HG03342 (cell line): ENCODE measurements at regions not wholly inside any gene's neighbourhood (a gene's known extent, or its start where the extent isn't known, plus 50 kb on each side); places are given as distances from the start of the nearest gene placed in this dataset.
"Not testable (repeated sequence)": the region's sequence is repeated elsewhere in the genome, so short reads cannot be mapped to it uniquely, and the experiment has no call there.

Experiments used
- ATAC-seq: cut with Tn5 transposase; IDR thresholded peaks from one replicate; pipeline ENCODE4 v1.9.1; 2021; ENCODE audit warnings: mild to moderate bottlenecking, moderate library complexity; ENCODE audit not compliant: unreplicated experiment

GRCh38 chr3:17847156-17847555 lies 104.7 kb upstream of the TBC1D5 start:
- no peak for ATAC-seq

GRCh38 chr3:17846466-17846865 lies 104.0 kb upstream of the TBC1D5 start:
- no peak for ATAC-seq

DNA sequence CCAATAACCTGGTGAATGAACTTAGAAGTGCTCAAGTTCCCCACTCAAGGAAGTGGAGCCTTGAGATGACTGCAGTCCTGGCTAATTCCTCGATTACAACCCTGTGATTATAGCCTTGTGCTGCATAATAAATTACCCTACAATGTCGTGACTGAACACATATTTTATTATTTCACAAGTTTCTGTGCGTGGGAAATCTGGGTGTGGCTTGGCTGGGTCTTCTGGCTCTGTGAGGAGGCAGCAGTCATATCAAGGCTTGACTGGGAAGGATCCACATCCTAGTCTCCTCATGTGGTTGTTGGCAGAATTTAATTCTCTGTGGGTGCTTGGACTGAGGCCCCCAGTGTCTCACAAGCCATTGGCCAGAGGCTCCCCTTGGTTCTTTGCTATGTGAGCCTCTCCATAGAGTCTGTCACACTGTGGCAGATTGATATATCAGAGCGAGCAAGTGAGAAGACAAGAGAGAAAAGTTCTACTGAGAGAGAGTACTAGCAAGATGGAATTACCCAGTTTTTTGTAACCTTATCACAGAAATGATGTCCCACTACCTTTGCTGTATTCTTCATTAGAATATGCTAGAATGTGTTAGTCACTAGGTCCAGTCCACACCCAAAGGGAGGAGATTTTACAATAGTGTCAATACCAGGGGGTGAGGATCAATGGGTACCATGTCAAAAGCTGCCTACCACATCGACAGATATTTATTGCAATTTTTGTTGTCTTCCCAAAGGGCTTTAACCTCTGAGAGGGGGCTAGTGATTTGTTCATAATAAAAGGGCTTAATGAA lies 102.8 kb upstream of the TBC1D5 start:
- no peak for ATAC-seq

- ATAC-seq: no peak
Measured at GRCh38 chr3:17844236-17844635, 101.8 kb upstream of the TBC1D5 start.

DNA sequence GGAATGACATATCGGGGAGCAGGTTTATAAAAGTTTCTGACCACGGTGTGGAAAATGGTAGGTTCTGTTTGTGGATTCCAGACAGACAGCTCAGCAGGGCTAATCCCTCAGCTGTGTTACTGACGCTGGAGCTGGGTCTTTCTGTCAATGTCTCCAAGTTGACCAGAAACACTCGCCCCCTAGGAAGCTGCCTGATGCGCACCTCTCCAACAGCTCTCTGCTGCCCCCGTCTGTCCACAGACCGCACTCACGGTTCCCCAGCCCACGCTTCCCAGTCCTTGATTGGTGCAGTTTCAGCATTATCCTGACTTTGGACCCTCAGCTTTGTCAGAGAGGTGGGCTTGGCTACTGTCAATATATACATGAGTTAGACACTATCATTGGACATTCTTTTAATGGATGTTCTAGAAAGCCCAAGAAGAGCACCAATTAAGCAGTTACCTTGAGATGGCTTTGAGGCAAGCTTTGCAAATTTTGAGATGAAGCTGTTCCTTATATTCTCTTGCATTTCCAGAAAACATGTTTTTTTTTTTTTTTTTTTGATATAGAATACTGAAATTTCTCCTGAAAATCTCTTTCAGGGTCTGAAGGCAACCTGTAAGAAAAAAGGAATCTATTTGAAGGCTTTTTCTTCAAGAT lies 98.9 kb upstream of the TBC1D5 start:
- peak; percentile 94 for ATAC-seq

DNA sequence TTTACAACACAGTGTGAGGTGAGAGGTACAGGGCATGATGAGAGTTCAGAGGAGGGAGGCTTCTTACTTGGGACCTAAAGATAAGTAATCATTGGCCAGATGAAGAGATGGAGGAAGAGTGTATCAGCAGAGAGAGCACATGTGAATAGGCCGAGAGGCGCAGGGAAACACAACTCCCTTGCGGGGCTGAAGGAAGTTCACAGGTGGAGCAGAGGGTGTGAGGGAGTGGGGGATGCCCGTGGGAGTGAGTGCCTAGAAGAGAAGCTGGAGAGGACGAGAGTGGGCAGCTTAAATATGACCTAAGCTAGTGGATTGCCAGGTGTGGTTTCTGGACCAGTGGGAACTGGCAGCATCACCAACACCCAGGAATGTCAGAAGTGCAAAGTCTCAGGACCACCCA lies 98.2 kb upstream of the TBC1D5 start:
- no peak for ATAC-seq

- ATAC-seq: no peak
Measured at GRCh38 chr3:17840126-17840525, 97.7 kb upstream of the TBC1D5 start.

DNA sequence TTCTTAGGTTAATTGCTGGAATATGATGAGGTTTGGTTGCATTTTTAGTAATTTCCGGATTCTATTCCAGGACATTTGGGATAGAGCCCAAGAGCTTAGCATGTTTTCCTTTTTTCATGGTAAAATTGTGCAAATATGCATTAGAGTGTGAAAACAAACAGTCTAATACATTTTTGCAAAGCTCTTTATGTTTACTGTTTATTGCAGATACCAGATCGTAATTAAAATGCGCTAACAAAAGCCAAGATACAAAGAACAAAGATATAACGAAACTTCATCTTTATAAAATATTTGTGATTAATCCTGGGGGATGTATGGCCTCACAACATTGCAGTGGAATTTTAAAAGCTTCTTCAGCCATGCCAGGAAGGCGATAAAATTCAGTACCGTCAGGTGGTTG lies 94.5 kb upstream of the TBC1D5 start:
- ATAC-seq: no peak

DNA sequence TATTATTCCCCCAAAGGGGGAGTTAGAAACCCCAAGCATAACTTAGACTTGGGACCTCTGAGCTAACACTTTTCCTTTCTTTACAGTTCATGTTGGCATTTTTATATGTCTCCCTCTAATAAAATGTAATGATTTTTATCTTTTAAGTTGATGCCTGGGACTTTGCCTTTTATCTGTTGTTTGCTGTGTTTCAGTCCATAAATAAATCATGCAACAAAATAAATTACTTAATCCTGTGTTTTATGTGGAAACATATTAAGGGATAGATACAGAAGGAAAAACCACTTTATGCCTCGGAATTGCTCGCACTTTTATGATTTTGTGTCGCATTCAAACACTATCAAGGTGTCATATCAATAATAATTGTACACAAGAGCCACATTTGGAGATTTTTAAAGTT lies 93.7 kb upstream of the TBC1D5 start:
- ATAC-seq: no peak

- no peak for ATAC-seq
Measured at GRCh38 chr3:17833786-17834559, 91.5 kb upstream of the TBC1D5 start.

- no peak for ATAC-seq
Measured at GRCh38 chr3:17832016-17832415, 89.6 kb upstream of the TBC1D5 start.

DNA sequence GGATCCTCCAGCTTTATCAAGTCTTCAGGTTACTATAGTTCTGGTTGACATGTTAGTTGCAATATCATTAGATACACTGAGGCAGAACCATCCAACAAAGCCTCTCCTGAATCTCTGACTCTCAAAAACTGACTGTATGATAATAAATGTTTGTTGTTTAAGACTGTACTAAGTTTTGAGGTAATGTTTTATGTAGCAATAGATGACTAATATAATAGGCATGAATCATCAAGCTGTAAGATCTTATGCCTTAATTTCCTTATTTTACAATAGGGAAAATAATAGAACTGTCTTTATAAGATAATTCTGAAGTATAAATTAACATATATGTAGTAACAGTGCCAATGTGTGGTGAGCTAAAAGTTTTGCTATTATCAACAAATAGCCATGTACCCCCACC lies 88.9 kb upstream of the TBC1D5 start:
- ATAC-seq: no peak

DNA sequence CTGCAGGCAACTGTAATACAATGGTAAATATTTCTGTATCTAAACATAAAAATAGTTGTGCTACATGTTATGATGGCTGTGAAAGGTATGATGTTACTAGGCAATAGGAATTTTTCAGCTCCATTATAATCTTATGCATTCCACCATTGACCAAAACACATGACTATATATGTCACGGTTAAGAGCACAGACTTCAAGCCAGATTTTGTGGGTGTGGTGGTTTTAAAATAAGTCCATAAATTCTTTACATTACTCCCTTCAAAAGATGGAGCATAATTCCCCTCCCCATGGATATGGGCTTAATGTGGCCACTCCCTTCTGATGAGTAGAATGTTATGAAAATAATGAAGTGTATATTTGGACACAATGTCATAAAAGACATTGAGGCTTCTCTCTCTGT lies 88.4 kb upstream of the TBC1D5 start:
- ATAC-seq: no peak

- no peak for ATAC-seq
Measured at GRCh38 chr3:17828388-17828787, 86.0 kb upstream of the TBC1D5 start.

GRCh38 chr3:17825298-17825697 lies 82.9 kb upstream of the TBC1D5 start:
- no peak for ATAC-seq

DNA sequence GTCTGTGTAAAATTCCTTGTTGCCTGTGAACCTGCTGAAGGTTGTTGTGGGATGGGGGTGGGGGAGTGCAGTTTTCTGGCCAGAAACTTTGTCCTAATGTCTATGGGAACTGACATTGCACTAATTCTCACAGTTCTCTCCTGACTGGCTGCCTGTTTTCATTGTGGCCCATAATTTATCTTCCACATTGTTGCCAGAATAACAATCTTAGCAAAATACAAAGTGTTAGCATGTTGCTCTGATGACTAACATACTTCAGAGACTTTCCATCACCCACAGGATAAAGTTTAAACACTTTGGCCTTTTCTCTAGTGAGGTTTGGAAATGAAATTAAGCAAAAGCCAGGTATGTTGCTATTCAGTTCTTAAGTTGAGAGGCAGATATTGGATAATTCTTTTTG lies 81.4 kb upstream of the TBC1D5 start:
- ATAC-seq: no peak

- no peak for ATAC-seq
Measured at GRCh38 chr3:17823036-17823435, 80.6 kb upstream of the TBC1D5 start.

DNA sequence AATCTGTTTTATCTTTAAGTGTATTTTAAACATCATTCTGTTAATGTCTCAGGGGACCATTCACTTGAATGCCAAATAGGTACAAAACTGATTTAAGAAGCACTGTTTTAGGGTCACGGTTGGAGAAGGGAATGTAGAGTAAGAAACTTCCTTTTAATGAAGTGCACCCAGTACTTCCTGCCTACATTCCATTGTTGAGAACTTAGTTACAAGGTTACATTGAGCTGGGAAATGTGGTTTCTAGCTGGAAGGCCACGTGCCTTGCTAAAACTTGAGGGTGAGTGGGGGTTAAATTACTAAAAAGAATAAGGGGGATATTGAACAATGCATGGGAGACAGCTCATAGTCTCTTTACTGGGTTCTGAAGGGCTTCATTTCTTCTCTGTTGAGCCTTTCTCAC lies 78.3 kb upstream of the TBC1D5 start:
- no peak for ATAC-seq

GRCh38 chr3:17820275-17820674 lies 77.8 kb upstream of the TBC1D5 start:
- no peak for ATAC-seq

GRCh38 chr3:17817973-17818372 lies 75.5 kb upstream of the TBC1D5 start:
- not testable (repeated sequence) for ATAC-seq

GRCh38 chr3:17817545-17817944 lies 75.1 kb upstream of the TBC1D5 start:
- no peak for ATAC-seq

- not testable (repeated sequence) for ATAC-seq
Measured at GRCh38 chr3:17816839-17817238, 74.4 kb upstream of the TBC1D5 start.
